Naive B cell (primary cell): ENCODE measurements at regions not wholly inside any gene's neighbourhood (a gene's known extent, or its start where the extent isn't known, plus 50 kb on each side); places are given as distances from the start of the nearest gene placed in this dataset.

Source experiments
- ATAC-seq, 2 donors: fragments of 150-1000 bp; cut with Tn5 transposase; 2 replicates each; pipeline ENCODE4 v1.10.0; 2021; ENCODE audit warnings: low read depth in 2 of 2, mild to moderate bottlenecking in 2 of 2, moderate library complexity in 2 of 2
- DNase-seq: peaks from one replicate; pipeline ENCODE4 v3.0.0; 2022
- H3K27ac Mint-ChIP-seq, 6 donors: one replicate each; pipeline ENCODE4 v1.8.0; 2020 to 2022; ENCODE audit warnings: mild to moderate bottlenecking in 6 of 6, mixed read lengths in 6 of 6, moderate library complexity in 5 of 6, inconsistent platforms in 2 of 6
- H3K27me3 Mint-ChIP-seq, 3 donors: one replicate each; pipeline ENCODE4 v1.8.0; 2021 to 2022; ENCODE audit warnings: mixed read lengths in 3 of 3, mild to moderate bottlenecking in 1 of 3
- H3K36me3 Mint-ChIP-seq, 2 donors: one replicate each; pipeline ENCODE4 v1.8.0; 2020 to 2022; ENCODE audit warnings: mixed read lengths in 2 of 2, inconsistent platforms in 1 of 2, mild to moderate bottlenecking in 1 of 2
- H3K4me1 Mint-ChIP-seq, 3 donors: one replicate each; pipeline ENCODE4 v1.8.0; 2020 to 2022; ENCODE audit warnings: mixed read lengths in 3 of 3, inconsistent platforms in 1 of 3, mild to moderate bottlenecking in 1 of 3, moderate library complexity in 1 of 3
- H3K4me3 Mint-ChIP-seq, 8 donors: one replicate each; pipeline ENCODE4 v1.8.0; 2020 to 2022; ENCODE audit warnings: mild to moderate bottlenecking in 8 of 8, mixed read lengths in 8 of 8, moderate library complexity in 8 of 8, inconsistent platforms in 2 of 8
- H3K9me3 Mint-ChIP-seq, 7 donors: one replicate each; pipeline ENCODE4 v1.8.0; 2020 to 2022; ENCODE audit warnings: mixed read lengths in 7 of 7, mild to moderate bottlenecking in 5 of 7, inconsistent platforms in 2 of 7, moderate library complexity in 1 of 7

DNA sequence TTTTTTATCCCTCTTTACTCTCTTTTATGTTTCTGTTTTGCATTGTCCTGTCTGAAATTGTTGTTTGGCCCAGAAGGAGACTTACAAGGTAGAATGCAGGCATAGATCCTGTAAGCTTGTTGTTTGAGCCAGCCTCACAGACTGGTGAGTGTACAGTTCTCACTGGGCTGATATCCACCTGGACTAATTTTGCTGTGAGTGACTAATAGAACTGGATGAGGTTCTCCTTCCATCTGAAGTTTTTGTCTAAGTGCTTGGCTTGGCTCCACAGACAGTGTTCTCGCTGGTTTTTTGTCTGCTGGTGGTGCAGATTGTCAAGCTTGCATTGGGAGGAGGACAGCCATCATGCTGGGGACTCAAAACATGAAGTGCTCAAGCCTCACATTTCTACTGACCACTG is 495.7 kb downstream of the TSN start:
- Mint-ChIP-seq H3K4me1 (no peaks in the 10 kb centered on the region), H3K36me3 (no peaks in the 10 kb centered on the region), H3K27ac (no peak overlapping the region), H3K27me3 (peaks cover 0 to 6% (median 5%) of the 10 kb centered on the region in 3 donors), H3K4me3 (no peak overlapping the region), H3K9me3 (peaks cover 0 to 4% (median 0%) of the 10 kb centered on the region in 7 donors)
- DNase-seq = no peak
- no peak for ATAC-seq

DNA sequence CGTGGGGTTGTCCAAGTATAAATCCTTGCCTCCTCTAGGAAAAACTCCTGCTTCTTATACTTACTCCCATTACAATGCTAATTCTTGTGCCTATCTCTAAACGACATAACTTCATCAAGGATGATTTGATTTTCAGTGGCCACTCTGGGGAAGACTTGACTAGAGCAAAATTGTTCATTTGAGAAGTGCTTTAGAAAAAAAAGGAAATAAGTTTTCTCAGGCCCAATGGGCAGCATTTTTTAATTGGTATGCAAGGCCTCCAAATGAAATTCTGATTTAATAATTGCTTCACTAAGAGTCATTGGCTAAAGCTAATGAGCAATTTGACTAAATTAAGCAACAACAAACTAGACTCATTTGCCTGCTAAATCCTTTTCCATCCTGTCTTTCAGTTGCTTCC is 496.1 kb downstream of the TSN start:
- H3K4me3 Mint-ChIP-seq = no peak overlapping the region
- H3K27me3 Mint-ChIP-seq = peaks cover 0 to 6% (median 5%) of the 10 kb centered on the region in 3 donors
- ATAC-seq (no peak), DNase-seq (no peak)
- H3K4me1 Mint-ChIP-seq = no peaks in the 10 kb centered on the region
- no peak overlapping the region for H3K27ac Mint-ChIP-seq
- no peaks in the 10 kb centered on the region for H3K36me3 Mint-ChIP-seq
- peaks cover 0 to 4% (median 0%) of the 10 kb centered on the region in 7 donors for H3K9me3 Mint-ChIP-seq

DNA sequence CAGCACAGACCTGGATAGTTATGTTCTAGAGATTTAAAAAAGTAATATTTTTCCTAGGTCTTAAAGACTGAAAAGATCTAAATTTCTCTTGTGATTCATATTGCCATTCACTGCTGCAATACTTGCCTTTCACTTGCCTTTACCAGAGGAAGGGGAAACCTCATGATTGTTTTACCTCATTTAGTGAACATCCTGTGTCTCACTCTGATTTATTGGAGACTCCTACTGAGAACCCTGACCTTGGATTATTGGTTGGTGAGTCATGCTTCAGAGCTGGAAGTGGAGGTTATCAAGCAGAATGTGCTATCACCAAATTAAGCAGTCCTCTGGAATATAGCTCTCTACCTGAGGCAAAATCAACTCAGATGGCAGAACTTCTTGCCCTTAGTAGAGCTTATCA is 500.5 kb downstream of the TSN start:
- Mint-ChIP-seq H3K4me3 (no peak overlapping the region), H3K27ac (no peak overlapping the region), H3K4me1 (no peaks in the 10 kb centered on the region), H3K36me3 (no peaks in the 10 kb centered on the region), H3K27me3 (no peaks in the 10 kb centered on the region), H3K9me3 (peaks cover 0 to 1% (median 0%) of the 10 kb centered on the region in 7 donors)
- DNase-seq (no peak), ATAC-seq (no peak)

DNA sequence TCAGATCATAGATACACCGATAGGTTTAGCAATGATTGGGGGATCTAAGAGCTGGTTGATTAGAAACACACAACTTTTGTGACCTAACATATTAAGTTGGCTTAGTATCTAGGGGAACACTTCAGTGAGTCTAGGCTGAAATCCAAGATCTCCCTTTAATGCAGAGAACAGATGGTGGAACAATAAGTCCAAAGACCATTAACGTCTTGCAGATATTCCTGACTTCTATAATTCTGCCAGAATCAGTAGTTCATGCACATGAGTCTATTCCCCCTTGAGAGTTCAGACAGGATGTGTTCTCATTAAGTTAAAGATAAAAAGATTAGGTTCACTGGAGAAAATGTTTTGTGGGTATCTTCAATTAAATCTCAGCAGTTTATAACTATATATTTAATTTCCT is 506.5 kb downstream of the TSN start:
- Mint-ChIP-seq H3K4me1 (no peaks in the 10 kb centered on the region), H3K36me3 (no peaks in the 10 kb centered on the region), H3K9me3 (no peaks in the 10 kb centered on the region), H3K27me3 (no peaks in the 10 kb centered on the region), H3K4me3 (no peak overlapping the region), H3K27ac (no peak overlapping the region)
- no peak for ATAC-seq
- DNase-seq = no peak

DNA sequence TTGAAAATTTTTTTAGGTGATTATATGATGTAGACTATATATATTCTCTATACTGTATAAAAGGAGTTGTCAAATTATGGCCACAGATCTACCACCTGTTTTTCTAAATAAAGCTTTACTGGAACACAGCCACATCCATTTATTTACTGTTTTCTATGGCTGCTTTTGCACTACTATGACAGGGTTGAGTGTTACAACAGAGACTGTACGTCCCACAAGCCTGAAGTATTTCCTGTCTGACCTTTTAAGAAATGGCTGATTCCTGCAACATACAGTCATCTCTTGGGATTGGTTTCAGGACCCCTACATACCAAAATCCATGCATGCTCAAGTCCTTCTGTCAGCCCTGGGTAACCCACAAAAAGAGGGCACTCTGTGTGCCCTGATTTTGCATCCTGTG is 508.3 kb downstream of the TSN start:
- peaks cover 0 to 2% (median 0%) of the 10 kb centered on the region in 7 donors for H3K9me3 Mint-ChIP-seq
- DNase-seq (no peak), ATAC-seq (no peak)
- no peaks in the 10 kb centered on the region for H3K36me3 Mint-ChIP-seq
- no peaks in the 10 kb centered on the region for H3K27me3 Mint-ChIP-seq
- no peaks in the 10 kb centered on the region for H3K4me1 Mint-ChIP-seq
- no peak overlapping the region for H3K27ac Mint-ChIP-seq
- H3K4me3 Mint-ChIP-seq = no peak overlapping the region

DNA sequence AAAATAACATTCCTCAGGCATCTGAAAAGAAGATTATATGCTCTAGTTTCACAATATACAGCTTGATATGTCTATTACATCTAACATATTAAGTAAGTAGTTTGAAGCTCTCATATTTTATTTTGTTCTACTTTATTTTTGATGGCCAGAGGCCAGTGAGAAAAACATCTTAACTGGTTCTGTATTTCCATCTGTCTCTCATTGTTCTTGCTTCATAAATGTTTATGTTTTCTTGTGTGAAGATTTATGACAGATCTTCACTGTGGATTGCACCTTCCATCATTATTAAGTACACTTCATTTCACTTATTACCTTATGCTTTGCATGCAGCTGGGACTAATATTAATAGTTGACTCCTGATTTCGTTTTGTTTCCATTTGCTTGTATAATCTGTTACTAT is 511.2 kb downstream of the TSN start:
- no peaks in the 10 kb centered on the region for H3K4me1 Mint-ChIP-seq
- H3K27ac Mint-ChIP-seq = no peak overlapping the region
- no peaks in the 10 kb centered on the region for H3K27me3 Mint-ChIP-seq
- H3K9me3 Mint-ChIP-seq = peaks cover 0 to 9% (median 0%) of the 10 kb centered on the region in 7 donors
- no peak for ATAC-seq
- no peaks in the 10 kb centered on the region for H3K36me3 Mint-ChIP-seq
- DNase-seq = no peak
- no peak overlapping the region for H3K4me3 Mint-ChIP-seq

DNA sequence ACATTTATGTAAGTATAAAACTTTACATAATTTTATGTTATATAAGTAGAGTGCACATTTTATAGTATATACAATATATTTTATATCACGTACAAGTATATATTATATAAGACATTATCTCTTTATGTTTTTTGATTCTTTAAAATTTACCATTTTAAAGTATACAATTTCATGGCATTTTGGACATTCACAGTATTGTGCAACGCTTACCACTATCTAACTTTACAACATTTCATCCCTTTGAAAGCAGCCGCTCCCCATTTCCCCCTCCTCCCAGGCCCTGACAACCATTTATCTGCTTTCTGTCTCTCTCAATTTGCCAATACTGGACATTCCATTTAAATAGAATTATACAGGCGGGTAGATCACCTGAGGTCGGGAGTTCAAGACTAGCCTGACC is 512.5 kb downstream of the TSN start:
- no peaks in the 10 kb centered on the region for H3K36me3 Mint-ChIP-seq
- no peaks in the 10 kb centered on the region for H3K27me3 Mint-ChIP-seq
- no peaks in the 10 kb centered on the region for H3K4me1 Mint-ChIP-seq
- no peak for DNase-seq
- no peak overlapping the region for H3K4me3 Mint-ChIP-seq
- H3K9me3 Mint-ChIP-seq = peaks cover 0 to 9% (median 0%) of the 10 kb centered on the region in 7 donors
- H3K27ac Mint-ChIP-seq = no peak overlapping the region
- no peak for ATAC-seq

DNA sequence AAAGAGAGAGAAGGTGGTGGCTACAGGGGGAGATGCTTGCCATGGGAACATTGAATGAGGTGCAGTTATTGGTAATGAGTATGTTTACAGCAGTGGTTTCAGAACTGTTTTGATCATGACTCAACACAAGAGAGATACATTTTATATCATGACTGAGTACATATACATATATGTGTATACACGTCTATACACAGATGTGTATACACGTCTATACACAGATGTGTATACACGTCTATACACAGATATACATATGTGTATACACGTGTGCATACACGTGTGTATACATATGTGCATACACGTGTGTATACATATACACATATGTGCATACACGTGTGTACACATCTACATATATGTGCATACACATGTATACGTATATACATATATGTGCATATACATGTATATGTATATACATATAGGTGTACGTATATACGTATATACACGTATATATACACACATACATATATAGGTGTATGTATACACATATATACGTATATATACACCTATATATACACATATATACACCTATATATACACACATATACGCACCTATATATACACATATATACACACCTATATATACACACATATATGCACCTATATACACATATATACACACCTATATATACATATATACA is 518.5 kb downstream of the TSN start:
- ATAC-seq (no peak), DNase-seq (no peak)
- no peaks in the 10 kb centered on the region for H3K4me1 Mint-ChIP-seq
- peaks cover 0 to 9% (median 0%) of the 10 kb centered on the region in 7 donors for H3K9me3 Mint-ChIP-seq
- H3K4me3 Mint-ChIP-seq = no peak overlapping the region
- H3K27me3 Mint-ChIP-seq = no peaks in the 10 kb centered on the region
- no peaks in the 10 kb centered on the region for H3K36me3 Mint-ChIP-seq
- no peak overlapping the region for H3K27ac Mint-ChIP-seq

DNA sequence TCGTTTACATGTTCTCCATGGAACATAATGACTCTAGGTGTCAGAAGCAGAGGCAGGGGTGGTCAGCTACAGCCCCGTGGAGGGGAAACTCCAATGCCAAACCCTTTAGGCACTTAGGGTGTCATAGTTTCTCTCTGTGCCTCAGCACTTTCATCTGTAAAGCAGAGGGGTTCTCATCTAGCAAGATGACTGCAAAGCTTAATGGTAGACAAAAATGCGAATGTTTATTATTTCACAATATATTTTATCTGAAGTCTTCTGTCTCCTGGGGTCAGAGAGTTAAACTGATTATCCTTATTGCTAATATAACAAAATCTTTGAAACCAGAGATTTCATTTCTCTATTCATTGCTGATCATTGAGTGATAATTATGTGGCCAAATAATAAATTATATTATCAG is 522.5 kb downstream of the TSN start:
- Mint-ChIP-seq H3K4me1 (no peaks in the 10 kb centered on the region), H3K36me3 (no peaks in the 10 kb centered on the region), H3K27me3 (no peaks in the 10 kb centered on the region), H3K4me3 (no peak overlapping the region), H3K9me3 (peaks cover 0 to 12% (median 4%) of the 10 kb centered on the region in 7 donors), H3K27ac (no peak overlapping the region)
- DNase-seq = no peak
- ATAC-seq = no peak

DNA sequence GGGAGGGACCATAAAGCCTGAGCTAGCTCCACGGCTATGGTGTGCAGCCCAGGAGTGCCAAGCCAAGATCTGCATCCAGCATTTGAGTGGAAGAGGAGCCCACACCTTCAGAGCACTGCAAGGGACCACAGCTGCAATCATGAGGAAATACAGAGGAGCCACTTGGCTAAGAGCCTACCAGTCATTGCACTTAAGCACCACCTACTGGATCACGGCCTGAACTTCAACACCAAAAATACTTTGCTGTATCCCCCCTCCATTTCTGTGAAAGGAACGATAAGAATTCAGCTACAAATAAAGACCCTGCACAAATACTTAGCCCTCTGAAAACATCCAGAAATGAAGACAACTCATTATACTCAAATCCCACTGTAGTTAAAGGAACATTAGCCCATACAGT is 545.3 kb downstream of the TSN start:
- no peak for DNase-seq
- Mint-ChIP-seq H3K4me3 (no peak overlapping the region), H3K4me1 (no peaks in the 10 kb centered on the region), H3K27ac (no peak overlapping the region), H3K27me3 (no peaks in the 10 kb centered on the region), H3K9me3 (peaks cover 10 to 36% (median 17%) of the 10 kb centered on the region in 7 donors), H3K36me3 (no peaks in the 10 kb centered on the region)
- no peak for ATAC-seq

DNA sequence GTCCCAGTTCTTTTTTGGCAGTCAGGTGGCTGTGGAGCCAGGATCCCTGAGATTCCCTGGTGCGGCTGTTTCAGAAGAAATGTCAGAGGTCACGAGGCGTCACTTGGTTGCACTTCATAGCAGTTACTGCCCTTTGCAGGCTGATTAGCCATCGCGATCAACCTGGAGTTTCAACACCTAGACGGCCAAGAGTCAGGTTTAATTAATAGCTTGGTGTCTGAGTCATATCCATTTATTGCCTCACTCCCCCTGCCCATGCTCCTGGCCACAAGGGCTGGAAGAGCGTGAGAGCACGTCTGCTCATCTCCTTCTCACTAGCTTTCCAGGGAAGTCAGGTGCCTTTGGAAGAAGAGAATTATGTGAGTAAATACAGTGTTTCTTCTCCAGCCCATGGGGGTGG is 552.3 kb downstream of the TSN start:
- Mint-ChIP-seq H3K9me3 (peaks cover 4 to 22% (median 8%) of the 10 kb centered on the region in 7 donors), H3K27me3 (no peaks in the 10 kb centered on the region), H3K4me1 (no peaks in the 10 kb centered on the region), H3K36me3 (no peaks in the 10 kb centered on the region), H3K4me3 (no peak overlapping the region), H3K27ac (no peak overlapping the region)
- ATAC-seq (no peak), DNase-seq (no peak)

DNA sequence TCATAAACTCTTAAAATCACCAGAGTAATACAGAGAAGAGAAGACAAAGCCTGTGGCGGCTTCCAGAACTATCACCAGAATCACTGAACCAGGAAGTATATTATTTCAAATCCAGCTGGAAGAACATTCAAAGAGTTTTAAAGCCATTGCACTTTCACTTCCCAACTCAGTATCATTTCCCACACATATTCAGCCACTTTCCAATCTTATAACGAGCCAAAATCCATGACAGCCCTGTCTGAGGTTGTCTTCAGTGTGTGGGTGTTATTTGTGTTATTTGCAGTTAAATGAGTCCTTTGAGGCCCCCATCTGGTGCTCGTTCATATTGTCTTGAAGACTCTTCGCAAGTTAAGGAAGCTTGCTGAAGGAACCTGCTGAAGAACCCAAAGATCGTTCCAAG is 559.9 kb downstream of the TSN start:
- Mint-ChIP-seq H3K4me3 (no peak overlapping the region), H3K27me3 (no peaks in the 10 kb centered on the region), H3K36me3 (no peaks in the 10 kb centered on the region), H3K9me3 (peaks cover 0 to 10% (median 3%) of the 10 kb centered on the region in 7 donors), H3K27ac (no peak overlapping the region), H3K4me1 (no peaks in the 10 kb centered on the region)
- ATAC-seq (no peak), DNase-seq (no peak)

DNA sequence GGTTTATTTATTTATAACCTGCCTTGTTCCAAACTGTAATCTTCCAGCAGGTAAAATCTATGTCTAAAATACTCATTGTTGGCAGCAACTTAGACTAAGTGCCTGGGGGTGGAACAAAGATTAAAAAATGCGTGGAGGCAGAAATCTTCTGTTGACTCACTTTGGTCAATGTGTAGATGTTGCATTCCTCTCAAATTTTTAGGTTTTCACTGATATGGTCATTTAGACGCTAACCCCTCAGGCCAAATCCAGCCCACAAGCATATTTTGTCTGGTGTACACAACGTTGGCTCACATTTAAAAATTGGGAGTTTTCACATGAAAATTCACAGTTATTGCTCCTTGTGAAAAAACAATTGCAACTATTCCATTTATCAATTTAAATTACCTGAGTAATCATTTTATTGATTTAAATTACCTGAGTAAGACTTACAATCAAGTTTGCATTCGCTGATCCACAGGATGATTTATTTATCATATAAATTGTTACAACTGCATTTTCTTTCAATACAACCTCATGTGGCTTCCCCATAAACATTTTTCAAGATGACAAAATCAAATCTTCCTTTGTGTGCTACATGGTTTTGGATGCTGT is 564.2 kb downstream of the TSN start:
- no peaks in the 10 kb centered on the region for H3K36me3 Mint-ChIP-seq
- DNase-seq (no peak), ATAC-seq (no peak)
- H3K27me3 Mint-ChIP-seq = no peaks in the 10 kb centered on the region
- H3K27ac Mint-ChIP-seq = no peak overlapping the region
- no peak overlapping the region for H3K4me3 Mint-ChIP-seq
- no peaks in the 10 kb centered on the region for H3K4me1 Mint-ChIP-seq
- peaks cover 0 to 11% (median 3%) of the 10 kb centered on the region in 7 donors for H3K9me3 Mint-ChIP-seq

DNA sequence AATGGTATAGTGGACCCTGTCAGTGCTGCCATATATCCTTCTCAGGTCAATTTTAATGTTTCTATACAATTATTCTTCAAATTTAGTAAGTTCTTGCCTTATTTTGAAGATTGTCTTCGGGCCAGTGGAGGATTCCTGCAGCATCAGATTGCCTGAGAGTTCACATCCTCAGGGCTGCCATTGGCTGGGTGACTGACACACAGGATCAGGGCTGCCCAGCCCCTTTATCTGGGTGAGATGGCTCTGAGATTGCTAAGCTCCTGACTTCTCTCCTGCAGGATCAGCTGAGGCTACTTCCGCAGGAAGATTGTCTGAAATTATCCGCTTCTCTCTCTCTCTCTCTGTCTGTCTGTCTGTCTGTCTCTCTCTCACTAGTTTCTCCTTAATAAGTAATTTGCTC is 567.4 kb downstream of the TSN start:
- ATAC-seq (no peak), DNase-seq (no peak)
- no peaks in the 10 kb centered on the region for H3K4me1 Mint-ChIP-seq
- no peaks in the 10 kb centered on the region for H3K27me3 Mint-ChIP-seq
- H3K4me3 Mint-ChIP-seq = no peak overlapping the region
- peaks cover 0 to 7% (median 3%) of the 10 kb centered on the region in 7 donors for H3K9me3 Mint-ChIP-seq
- H3K27ac Mint-ChIP-seq = no peak overlapping the region
- no peaks in the 10 kb centered on the region for H3K36me3 Mint-ChIP-seq

DNA sequence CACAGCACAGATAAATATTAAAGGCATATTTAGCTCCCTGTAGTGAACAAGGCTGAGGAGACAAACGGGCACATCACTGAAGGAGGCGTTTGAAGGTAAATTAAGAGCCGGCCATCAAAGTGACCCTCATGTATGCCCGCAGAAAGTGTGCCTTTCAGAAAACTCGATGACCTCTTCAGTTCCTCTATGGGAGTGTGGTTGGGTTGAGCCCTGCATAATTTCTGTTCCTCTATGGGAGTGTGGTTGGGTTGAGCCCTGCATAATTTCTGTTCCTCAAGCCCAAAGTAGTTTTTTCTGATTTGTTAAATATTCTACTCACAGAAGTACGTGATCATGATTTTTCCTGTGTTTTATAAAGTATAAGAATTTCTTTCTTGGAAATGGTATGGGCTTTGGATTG is 568.5 kb downstream of the TSN start:
- Mint-ChIP-seq H3K4me1 (no peaks in the 10 kb centered on the region), H3K36me3 (no peaks in the 10 kb centered on the region), H3K4me3 (no peak overlapping the region), H3K9me3 (peaks cover 0 to 6% (median 0%) of the 10 kb centered on the region in 7 donors), H3K27ac (no peak overlapping the region), H3K27me3 (no peaks in the 10 kb centered on the region)
- ATAC-seq (no peak), DNase-seq (no peak)
